Right hindlimb (tissue), 1 donor: ENCODE measurements at regions not wholly inside any gene's neighbourhood (a gene's known extent, or its start where the extent isn't known, plus 50 kb on each side); places are given as distances from the start of the nearest gene placed in this dataset.

Source experiments
- DNase-seq: peaks from one replicate; pipeline ENCODE4 v3.0.0-alpha.2; 2018

- peak; percentile 66 for DNase-seq
These were observed 115.7 kb upstream of the IRX3 start for GRCh38 chr16:54402270-54402669.

- no peak for DNase-seq
These were observed 113.7 kb upstream of the IRX3 start for GRCh38 chr16:54400261-54400660.

GRCh38 chr16:54398986-54399385 lies 112.4 kb upstream of the IRX3 start:
- DNase-seq: no peak

- DNase-seq: no peak
These were observed 111.3 kb upstream of the IRX3 start for GRCh38 chr16:54397838-54398237.

GRCh38 chr16:54397190-54397835 lies 110.7 kb upstream of the IRX3 start:
- no peak for DNase-seq

- DNase-seq: no peak
These were observed 103.4 kb upstream of the IRX3 start for GRCh38 chr16:54389836-54390494.

GRCh38 chr16:54385141-54385540 lies 98.6 kb upstream of the IRX3 start:
- DNase-seq: no peak

- no peak for DNase-seq
These were observed 95.2 kb upstream of the IRX3 start for GRCh38 chr16:54381601-54382313.

- DNase-seq: no peak
These were observed 88.5 kb upstream of the IRX3 start for GRCh38 chr16:54375071-54375470.

GRCh38 chr16:54373534-54374520 lies 87.2 kb upstream of the IRX3 start:
- peak; percentile 61 for DNase-seq

- peak; percentile 64 for DNase-seq
These were observed 83.9 kb upstream of the IRX3 start for GRCh38 chr16:54370278-54371040.

- no peak for DNase-seq
These were observed 83.3 kb upstream of the IRX3 start for GRCh38 chr16:54369861-54370260.

- no peak for DNase-seq
These were observed 80.4 kb upstream of the IRX3 start for GRCh38 chr16:54366943-54367342.

GRCh38 chr16:54365990-54366634 lies 79.5 kb upstream of the IRX3 start:
- no peak for DNase-seq

- no peak for DNase-seq
These were observed 77.2 kb upstream of the IRX3 start for GRCh38 chr16:54363766-54364165.

GRCh38 chr16:54362591-54363206 lies 76.1 kb upstream of the IRX3 start:
- DNase-seq: no peak

- no peak for DNase-seq
These were observed 74.7 kb upstream of the IRX3 start for GRCh38 chr16:54361246-54361645.

GRCh38 chr16:54360681-54361080 lies 74.1 kb upstream of the IRX3 start:
- no peak for DNase-seq

- DNase-seq: no peak
These were observed 73.0 kb upstream of the IRX3 start for GRCh38 chr16:54359555-54359954.

GRCh38 chr16:54359081-54359480 lies 72.5 kb upstream of the IRX3 start:
- no peak for DNase-seq

- no peak for DNase-seq
These were observed 69.8 kb upstream of the IRX3 start for GRCh38 chr16:54356391-54356790.
